ENCODE measurements at regions not wholly inside any gene's neighbourhood (a gene's known extent, or its start where the extent isn't known, plus 50 kb on each side); places are given as distances from the start of the nearest gene placed in this dataset.

DNA sequence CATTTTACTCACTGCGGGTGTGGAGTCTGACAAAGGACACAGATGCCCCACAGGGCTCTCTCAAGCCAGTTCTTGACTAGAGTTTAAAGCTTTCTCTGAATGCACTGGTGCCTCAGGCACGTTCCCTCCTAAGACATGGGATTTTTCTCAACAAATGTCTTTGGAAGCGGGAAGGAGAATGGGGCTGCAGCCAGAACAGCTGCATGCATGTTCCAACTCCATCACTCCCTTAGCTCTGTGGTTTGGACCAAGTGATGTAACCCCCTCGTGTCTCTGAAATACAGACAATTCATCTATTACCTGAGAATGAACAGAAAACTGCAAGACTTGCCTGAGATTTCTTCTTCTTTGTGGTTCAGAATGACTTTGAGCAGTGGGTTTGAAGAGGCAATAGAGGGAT lies 141.7 kb upstream of the SERPINE2 start:
- Histone ChIP-seq H3K27me3 (no peaks in the 10 kb centered on the region), H3K4me3 (no peak overlapping the region), H3K36me3 (replicated peaks in 1 of 2; ENCODE audit: insufficient read depth in 1 of 2, low read depth in 2 of 2) (no peaks in the 10 kb centered on the region), H3K9me3 (no peaks in the 10 kb centered on the region), H3K27ac (no peak overlapping the region), H3K4me1 (no peaks in the 10 kb centered on the region)
- WGBS, 2 donors: 69 to 71% methylated on average over 4 of the region's 4 CpGs
- ATAC-seq (no peak), DNase-seq (no peak)
- intact Hi-C loops (cut with DNase I): no loop called here
- TF ChIP-seq, protein P1, sequence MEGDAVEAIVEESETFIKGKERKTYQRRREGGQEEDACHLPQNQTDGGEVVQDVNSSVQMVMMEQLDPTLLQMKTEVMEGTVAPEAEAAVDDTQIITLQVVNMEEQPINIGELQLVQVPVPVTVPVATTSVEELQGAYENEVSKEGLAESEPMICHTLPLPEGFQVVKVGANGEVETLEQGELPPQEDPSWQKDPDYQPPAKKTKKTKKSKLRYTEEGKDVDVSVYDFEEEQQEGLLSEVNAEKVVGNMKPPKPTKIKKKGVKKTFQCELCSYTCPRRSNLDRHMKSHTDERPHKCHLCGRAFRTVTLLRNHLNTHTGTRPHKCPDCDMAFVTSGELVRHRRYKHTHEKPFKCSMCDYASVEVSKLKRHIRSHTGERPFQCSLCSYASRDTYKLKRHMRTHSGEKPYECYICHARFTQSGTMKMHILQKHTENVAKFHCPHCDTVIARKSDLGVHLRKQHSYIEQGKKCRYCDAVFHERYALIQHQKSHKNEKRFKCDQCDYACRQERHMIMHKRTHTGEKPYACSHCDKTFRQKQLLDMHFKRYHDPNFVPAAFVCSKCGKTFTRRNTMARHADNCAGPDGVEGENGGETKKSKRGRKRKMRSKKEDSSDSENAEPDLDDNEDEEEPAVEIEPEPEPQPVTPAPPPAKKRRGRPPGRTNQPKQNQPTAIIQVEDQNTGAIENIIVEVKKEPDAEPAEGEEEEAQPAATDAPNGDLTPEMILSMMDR (IDR thresholded peaks at IDR 0.05): no peak
- TF ChIP-seq POLR2A (IDR thresholded peaks at IDR 0.05): no peak

DNA sequence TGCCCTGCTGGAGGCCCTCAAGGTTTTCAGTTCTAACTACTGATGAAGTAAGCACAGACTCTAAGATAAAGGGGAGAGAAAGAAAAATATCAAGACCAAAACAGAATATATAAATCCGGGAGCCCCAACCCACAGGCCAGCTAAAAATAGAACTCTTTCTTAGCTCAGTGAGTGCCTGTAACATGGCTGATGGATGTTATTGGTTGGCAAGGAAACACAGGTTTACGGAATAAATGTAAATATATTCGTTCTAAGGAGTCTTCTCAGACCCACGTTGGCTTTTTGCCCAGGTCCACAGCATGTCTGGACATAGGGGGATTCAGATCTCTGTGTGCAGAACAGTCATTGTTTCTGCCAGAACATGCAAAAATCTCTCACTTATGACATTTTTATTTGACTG lies 139.0 kb upstream of the SERPINE2 start:
- 27 to 31% methylated on average over 4 of the region's 4 CpGs for WGBS, 2 donors
- Histone ChIP-seq H3K4me3 (no peak overlapping the region), H3K36me3 (replicated peaks in 1 of 2; ENCODE audit: insufficient read depth in 1 of 2, low read depth in 2 of 2) (no peaks in the 10 kb centered on the region), H3K9me3 (no peaks in the 10 kb centered on the region), H3K27ac (no peak overlapping the region), H3K4me1 (no peaks in the 10 kb centered on the region), H3K27me3 (no peaks in the 10 kb centered on the region)
- DNase-seq (no peak), ATAC-seq (no peak)
- intact Hi-C loops (cut with DNase I): no loop called here
- TF ChIP-seq, protein P1 (IDR thresholded peaks at IDR 0.05): no peak
- no peak for TF ChIP-seq POLR2A (IDR thresholded peaks at IDR 0.05)

DNA sequence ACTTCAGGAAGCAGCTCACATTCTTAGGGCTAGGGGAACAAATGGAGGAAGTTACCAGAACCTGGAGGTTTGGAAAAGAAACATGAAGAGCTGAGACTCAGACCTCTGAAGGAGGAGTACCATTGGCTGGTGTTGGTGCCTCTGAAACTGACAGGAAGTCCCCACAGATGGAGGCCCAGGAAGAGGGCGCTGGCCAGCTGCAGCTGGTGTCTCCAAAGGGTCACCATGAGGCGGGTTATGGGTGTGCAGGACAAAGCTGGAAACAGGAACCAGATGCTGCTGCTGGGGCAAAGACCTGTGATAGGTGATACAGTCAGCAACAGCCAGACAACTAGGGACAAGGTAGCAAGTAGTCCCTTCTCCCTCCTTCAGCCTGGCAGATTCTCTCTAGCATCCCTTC lies 136.5 kb upstream of the SERPINE2 start:
- no peak for ATAC-seq
- TF ChIP-seq POLR2A (IDR thresholded peaks at IDR 0.05): no peak
- TF ChIP-seq, protein P1 (IDR thresholded peaks at IDR 0.05): no peak

DNA sequence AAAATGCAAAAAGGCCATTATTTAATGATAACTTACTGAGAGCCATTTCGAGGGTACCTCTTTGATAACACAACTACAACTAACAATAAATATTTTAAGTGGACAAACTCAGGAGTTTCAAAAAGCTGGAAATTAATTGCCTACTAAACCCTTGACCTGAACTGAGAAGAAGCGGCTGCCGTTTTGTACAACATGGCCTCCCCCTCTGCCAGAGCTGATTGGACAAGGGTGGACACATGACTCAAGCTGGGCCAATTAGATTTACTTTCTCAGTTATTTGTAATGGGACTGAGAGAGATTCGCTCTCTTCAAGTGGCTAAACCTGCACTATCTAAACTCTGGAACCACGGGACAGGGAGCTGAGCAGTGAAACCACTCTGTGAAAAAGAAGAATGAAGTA lies 135.9 kb upstream of the SERPINE2 start:
- no peak overlapping the region for H3K27ac ChIP-seq
- ATAC-seq (no peak), DNase-seq (no peak)
- no peak for TF ChIP-seq POLR2A (IDR thresholded peaks at IDR 0.05)
- TF ChIP-seq, protein P1 (IDR thresholded peaks at IDR 0.05): no peak
- no peaks in the 10 kb centered on the region for H3K4me1 ChIP-seq
- H3K9me3 ChIP-seq: no peaks in the 10 kb centered on the region
- H3K4me3 ChIP-seq: no peak overlapping the region
- H3K27me3 ChIP-seq: no peaks in the 10 kb centered on the region
- intact Hi-C loops (cut with DNase I): no loop called here
- WGBS, 2 donors: 80 to 86% methylated on average over 5 of the region's 5 CpGs
- H3K36me3 ChIP-seq (replicated peaks in 1 of 2; ENCODE audit: insufficient read depth in 1 of 2, low read depth in 2 of 2): no peaks in the 10 kb centered on the region

More for the DNA sequence above, 136.5 kb upstream of the SERPINE2 start:
- H3K27me3 ChIP-seq: no peaks in the 10 kb centered on the region
- H3K27ac ChIP-seq: no peak overlapping the region
- no peak overlapping the region for H3K4me3 ChIP-seq
- H3K4me1 ChIP-seq: no peaks in the 10 kb centered on the region
- no peak for DNase-seq
- no peaks in the 10 kb centered on the region for H3K36me3 ChIP-seq (replicated peaks in 1 of 2; ENCODE audit: insufficient read depth in 1 of 2, low read depth in 2 of 2)
- no peaks in the 10 kb centered on the region for H3K9me3 ChIP-seq
- 61 to 73% methylated on average over 2 of the region's 2 CpGs for WGBS, 2 donors
- intact Hi-C loops (cut with DNase I): no loop called here

DNA sequence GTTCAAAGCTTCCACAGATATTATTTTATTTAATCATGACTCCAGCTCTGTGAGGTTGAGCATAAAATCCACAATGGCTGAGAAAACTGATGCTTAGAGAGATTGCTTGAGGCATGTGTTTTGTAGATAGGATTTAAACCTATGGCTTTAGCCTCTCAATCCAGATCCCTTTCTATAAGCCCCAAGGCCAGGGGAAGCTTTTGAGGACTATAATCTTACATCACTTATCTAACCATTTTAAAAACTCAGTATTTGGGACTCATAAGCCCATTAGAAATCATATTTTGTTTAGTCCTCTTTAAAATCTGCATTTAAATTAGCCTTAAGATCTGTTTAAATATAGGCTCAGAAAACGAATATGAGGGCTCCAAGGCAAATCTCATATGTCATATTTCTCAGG lies 135.4 kb upstream of the SERPINE2 start:
- H3K27ac ChIP-seq: no peak overlapping the region
- intact Hi-C loops (cut with DNase I): no loop called here
- no peak for ATAC-seq
- no peaks in the 10 kb centered on the region for H3K4me1 ChIP-seq
- H3K4me3 ChIP-seq: no peak overlapping the region
- H3K27me3 ChIP-seq: no peaks in the 10 kb centered on the region
- no peak for DNase-seq
- WGBS, 2 donors: 21 to 33% methylated on average over 1 of the region's 1 CpG
- H3K9me3 ChIP-seq: no peaks in the 10 kb centered on the region
- H3K36me3 ChIP-seq (replicated peaks in 1 of 2; ENCODE audit: insufficient read depth in 1 of 2, low read depth in 2 of 2): no peaks in the 10 kb centered on the region
- TF ChIP-seq, protein P1 (IDR thresholded peaks at IDR 0.05): no peak
- TF ChIP-seq POLR2A (IDR thresholded peaks at IDR 0.05): no peak
